ENCODE measurements at regions not wholly inside any gene's neighbourhood (a gene's known extent, or its start where the extent isn't known, plus 50 kb on each side); places are given as distances from the start of the nearest gene placed in this dataset.

DNA sequence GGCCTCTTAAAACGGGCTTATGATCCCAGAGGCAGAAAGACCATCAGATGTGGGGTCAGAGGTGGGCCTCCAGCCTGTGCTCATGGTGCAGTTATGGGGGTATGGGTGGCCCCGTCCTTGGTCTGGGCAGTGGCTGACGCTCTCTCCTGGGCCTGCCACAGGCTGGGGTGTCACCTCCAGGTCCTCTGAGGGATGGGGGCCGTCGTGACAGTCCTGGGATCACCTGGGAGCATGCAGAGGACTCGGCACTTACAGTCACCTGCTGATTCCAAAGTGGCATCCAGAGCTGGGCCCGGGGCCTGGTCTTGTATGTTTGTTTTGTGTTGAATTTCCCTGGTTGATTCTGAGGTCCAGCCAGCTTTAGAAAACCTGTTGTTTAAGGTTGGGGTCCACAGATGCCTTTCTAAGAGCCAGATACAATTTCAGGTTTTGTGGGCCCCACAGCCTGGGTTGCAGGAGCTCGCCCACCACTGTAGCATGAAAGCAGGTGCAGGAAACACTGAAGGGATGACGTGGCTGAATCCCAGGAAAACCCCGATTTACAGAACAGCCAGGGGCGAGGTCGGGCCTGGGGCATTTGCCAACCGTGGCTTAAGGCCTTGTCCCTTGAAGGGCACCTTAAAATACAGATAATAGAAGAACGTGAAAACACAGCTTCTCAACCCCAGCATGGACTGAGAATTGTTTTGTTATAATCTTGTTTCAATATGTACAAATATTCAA, 170.7 kb upstream of the PPP2R2D start (continued):
- TF ChIP-seq ZC3H13 (CRISPR knock-in tag; IDR thresholded peaks at IDR 0.05): no peak

DNA sequence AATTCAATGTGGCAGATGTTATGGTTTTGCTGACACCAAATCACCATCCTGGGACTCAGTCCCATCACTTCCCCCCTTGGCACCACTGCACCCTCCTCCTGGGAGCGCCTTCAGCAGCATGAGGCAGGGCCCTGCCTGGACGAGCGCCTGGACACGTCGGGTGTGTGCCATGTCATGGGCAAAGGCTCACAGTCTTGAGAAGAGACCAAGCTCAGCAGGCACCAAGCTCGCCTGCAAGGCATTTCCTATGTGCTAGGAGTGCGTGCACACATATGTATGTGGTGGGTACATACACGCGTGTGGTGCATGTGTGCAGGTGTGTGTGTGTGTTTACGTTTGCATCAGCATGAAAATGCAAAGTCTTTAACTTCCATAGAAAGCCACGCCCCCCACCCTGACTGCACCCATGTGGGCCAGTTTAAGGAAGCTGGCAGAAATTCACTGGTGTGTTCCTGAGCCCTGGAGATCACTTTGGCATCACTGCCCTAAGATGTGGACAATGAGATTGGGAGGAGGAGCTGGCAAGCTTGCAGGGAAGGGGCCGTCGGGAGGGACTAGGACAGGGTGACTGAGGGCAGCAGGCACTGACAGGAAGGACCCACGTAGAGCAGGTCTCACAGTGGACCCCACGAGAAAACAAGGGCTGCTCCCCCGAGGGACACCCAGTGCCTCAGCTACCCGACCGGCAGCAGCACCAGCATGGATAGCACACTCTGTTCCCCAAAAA, 169.9 kb upstream of the PPP2R2D start:
- no peaks in the 10 kb centered on the region for H4K20me1 ChIP-seq (ENCODE audit: insufficient read depth, low read length)
- TF ChIP-seq ZNF660 (CRISPR knock-in tag; IDR thresholded peaks at IDR 0.05; ENCODE audit: borderline replicate concordance, low read depth) (no peak), ZFP36 (IDR thresholded peaks at IDR 0.05; ENCODE audit: borderline replicate concordance, low read depth, low read length, partially characterized antibody) (no peak), CBX5 (CRISPR knock-in tag; IDR thresholded peaks at IDR 0.05; ENCODE audit: borderline replicate concordance) (no peak), ZNF263 (CRISPR knock-in tag; IDR thresholded peaks at IDR 0.05) (no peak), GRHL1 (CRISPR knock-in tag; conservative IDR thresholded peaks at IDR 0.05) (no peak), HOXA7 (CRISPR knock-in tag; IDR thresholded peaks at IDR 0.05) (no peak), HMG20A (CRISPR knock-in tag; IDR thresholded peaks at IDR 0.05; ENCODE audit: borderline replicate concordance) (no peak), ZNF235 (CRISPR knock-in tag; IDR thresholded peaks at IDR 0.05; ENCODE audit: borderline replicate concordance) (no peak), ESRRA (CRISPR knock-in tag; IDR thresholded peaks at IDR 0.05; ENCODE audit: low read depth) (no peak), MATR3 (CRISPR knock-in tag; IDR thresholded peaks at IDR 0.05) (no peak), ZSCAN29 (CRISPR knock-in tag; conservative IDR thresholded peaks at IDR 0.05) (no peak), ZNF3 (CRISPR knock-in tag; IDR thresholded peaks at IDR 0.05) (no peak), MEIS2 (CRISPR knock-in tag; IDR thresholded peaks at IDR 0.05) (no peak)
- no peaks in the 10 kb centered on the region for H3K79me2 ChIP-seq (ENCODE audit: insufficient read depth, low read length)
- no peaks in the 10 kb centered on the region for H3K36me3 ChIP-seq (replicated peaks in 1 of 2; ENCODE audit: control insufficient read depth in 1 of 2, insufficient read depth in 2 of 2, low read length in 2 of 2)
- intact Hi-C loops (cut with micrococcal nuclease; ENCODE audit: unreplicated experiment) (no loop called here), in situ Hi-C loops (cut with HindIII; ENCODE audit: extremely low pct_ligation_motif_present, low pct_unique_long_range_greater_than_20kb) (no loop called here)
- ChIA-PET CTCF (ENCODE audit: low intra/inter-chr PET ratio, low total read pairs) (no interaction called here), POLR2A (no interaction called here)
- FAIRE-seq (no peak), DNase-seq (ENCODE audit: low spot score) (no peak), ATAC-seq (no peak)
- peaks cover 8% of the 10 kb centered on the region for H3K4me1 ChIP-seq (ENCODE audit: insufficient read depth, low read length)
- H3K4me2 ChIP-seq (ENCODE audit: low read depth, low read length): no peak overlapping the region
- no peak overlapping the region for H2AFZ ChIP-seq (ENCODE audit: low read length)
- H3K4me3 ChIP-seq (replicated peaks in 1 of 3; ENCODE audit: insufficient read depth in 1 of 3, low read depth in 2 of 3, low read length in 3 of 3): no peak overlapping the region
- peaks cover 1 to 10% of the 10 kb centered on the region in 2 experiments; a peak in 3 of 5 replicates for H3K27me3 ChIP-seq (ENCODE audit: control insufficient read depth in 1 of 2, insufficient read depth in 2 of 2, low read length in 2 of 2)
- BruUV-seq (replicated peaks): no TSS peak
- WGBS (ENCODE audit: low lambda C conversion rate): 54% methylated on average over 12 of the region's 18 CpGs
- H3K27ac ChIP-seq (ENCODE audit: extremely low read length, insufficient read depth, low read length): no peak overlapping the region
- H3K9ac ChIP-seq (ENCODE audit: insufficient read depth, low read depth, low read length): no peak overlapping the region
- peaks cover 8% of the 10 kb centered on the region for H3K9me3 ChIP-seq (ENCODE audit: low read length)
